ENCODE measurements at regions not wholly inside any gene's neighbourhood (a gene's known extent, or its start where the extent isn't known, plus 50 kb on each side); places are given as distances from the start of the nearest gene placed in this dataset.

- TF ChIP-seq ZNF8 (CRISPR knock-in tag; IDR thresholded peaks at IDR 0.05) (no peak), SNAI2 (CRISPR knock-in tag; IDR thresholded peaks at IDR 0.05) (no peak), OSR1 (CRISPR knock-in tag; IDR thresholded peaks at IDR 0.05) (no peak), ZC3H10 (CRISPR knock-in tag; IDR thresholded peaks at IDR 0.05) (no peak), ARNTL (CRISPR knock-in tag; IDR thresholded peaks at IDR 0.05; ENCODE audit: borderline replicate concordance, low read depth) (no peak), PATZ1 (CRISPR knock-in tag; IDR thresholded peaks at IDR 0.05; ENCODE audit: borderline replicate concordance) (no peak), GLIS3 (CRISPR knock-in tag; IDR thresholded peaks at IDR 0.05) (no peak), ZFP30 (CRISPR knock-in tag; IDR thresholded peaks at IDR 0.05) (no peak), ZNF565 (CRISPR knock-in tag; conservative IDR thresholded peaks at IDR 0.05; ENCODE audit: low read depth) (no peak), TOX (CRISPR knock-in tag; IDR thresholded peaks at IDR 0.05; ENCODE audit: borderline replicate concordance) (no peak), PPARA (CRISPR knock-in tag; IDR thresholded peaks at IDR 0.05; ENCODE audit: borderline replicate concordance) (no peak), RARB (CRISPR knock-in tag; IDR thresholded peaks at IDR 0.05) (no peak), POU6F1 (CRISPR knock-in tag; IDR thresholded peaks at IDR 0.05; ENCODE audit: borderline replicate concordance, low read depth) (no peak), BACH2 (CRISPR knock-in tag; IDR thresholded peaks at IDR 0.05; ENCODE audit: borderline replicate concordance) (no peak), CREB5 (CRISPR knock-in tag; IDR thresholded peaks at IDR 0.05; ENCODE audit: low read depth) (no peak), ZNF70 (CRISPR knock-in tag; IDR thresholded peaks at IDR 0.05) (no peak), ZFP3 (CRISPR knock-in tag; IDR thresholded peaks at IDR 0.05) (no peak), ESRRG (CRISPR knock-in tag; IDR thresholded peaks at IDR 0.05) (no peak)
- TF ChIP-seq, protein P1, sequence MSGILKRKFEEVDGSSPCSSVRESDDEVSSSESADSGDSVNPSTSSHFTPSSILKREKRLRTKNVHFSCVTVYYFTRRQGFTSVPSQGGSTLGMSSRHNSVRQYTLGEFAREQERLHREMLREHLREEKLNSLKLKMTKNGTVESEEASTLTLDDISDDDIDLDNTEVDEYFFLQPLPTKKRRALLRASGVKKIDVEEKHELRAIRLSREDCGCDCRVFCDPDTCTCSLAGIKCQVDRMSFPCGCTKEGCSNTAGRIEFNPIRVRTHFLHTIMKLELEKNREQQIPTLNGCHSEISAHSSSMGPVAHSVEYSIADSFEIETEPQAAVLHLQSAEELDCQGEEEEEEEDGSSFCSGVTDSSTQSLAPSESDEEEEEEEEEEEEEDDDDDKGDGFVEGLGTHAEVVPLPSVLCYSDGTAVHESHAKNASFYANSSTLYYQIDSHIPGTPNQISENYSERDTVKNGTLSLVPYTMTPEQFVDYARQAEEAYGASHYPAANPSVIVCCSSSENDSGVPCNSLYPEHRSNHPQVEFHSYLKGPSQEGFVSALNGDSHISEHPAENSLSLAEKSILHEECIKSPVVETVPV (CRISPR knock-in tag; IDR thresholded peaks at IDR 0.05), result no peak
- TF ChIP-seq, protein P2, sequence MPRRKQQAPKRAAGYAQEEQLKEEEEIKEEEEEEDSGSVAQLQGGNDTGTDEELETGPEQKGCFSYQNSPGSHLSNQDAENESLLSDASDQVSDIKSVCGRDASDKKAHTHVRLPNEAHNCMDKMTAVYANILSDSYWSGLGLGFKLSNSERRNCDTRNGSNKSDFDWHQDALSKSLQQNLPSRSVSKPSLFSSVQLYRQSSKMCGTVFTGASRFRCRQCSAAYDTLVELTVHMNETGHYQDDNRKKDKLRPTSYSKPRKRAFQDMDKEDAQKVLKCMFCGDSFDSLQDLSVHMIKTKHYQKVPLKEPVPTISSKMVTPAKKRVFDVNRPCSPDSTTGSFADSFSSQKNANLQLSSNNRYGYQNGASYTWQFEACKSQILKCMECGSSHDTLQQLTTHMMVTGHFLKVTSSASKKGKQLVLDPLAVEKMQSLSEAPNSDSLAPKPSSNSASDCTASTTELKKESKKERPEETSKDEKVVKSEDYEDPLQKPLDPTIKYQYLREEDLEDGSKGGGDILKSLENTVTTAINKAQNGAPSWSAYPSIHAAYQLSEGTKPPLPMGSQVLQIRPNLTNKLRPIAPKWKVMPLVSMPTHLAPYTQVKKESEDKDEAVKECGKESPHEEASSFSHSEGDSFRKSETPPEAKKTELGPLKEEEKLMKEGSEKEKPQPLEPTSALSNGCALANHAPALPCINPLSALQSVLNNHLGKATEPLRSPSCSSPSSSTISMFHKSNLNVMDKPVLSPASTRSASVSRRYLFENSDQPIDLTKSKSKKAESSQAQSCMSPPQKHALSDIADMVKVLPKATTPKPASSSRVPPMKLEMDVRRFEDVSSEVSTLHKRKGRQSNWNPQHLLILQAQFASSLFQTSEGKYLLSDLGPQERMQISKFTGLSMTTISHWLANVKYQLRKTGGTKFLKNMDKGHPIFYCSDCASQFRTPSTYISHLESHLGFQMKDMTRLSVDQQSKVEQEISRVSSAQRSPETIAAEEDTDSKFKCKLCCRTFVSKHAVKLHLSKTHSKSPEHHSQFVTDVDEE (CRISPR knock-in tag; IDR thresholded peaks at IDR 0.05), result no peak
- no peak for ATAC-seq
Observed at GRCh38 chr5:164809821-164810220, 1304.4 kb downstream of the MAT2B start.

DNA sequence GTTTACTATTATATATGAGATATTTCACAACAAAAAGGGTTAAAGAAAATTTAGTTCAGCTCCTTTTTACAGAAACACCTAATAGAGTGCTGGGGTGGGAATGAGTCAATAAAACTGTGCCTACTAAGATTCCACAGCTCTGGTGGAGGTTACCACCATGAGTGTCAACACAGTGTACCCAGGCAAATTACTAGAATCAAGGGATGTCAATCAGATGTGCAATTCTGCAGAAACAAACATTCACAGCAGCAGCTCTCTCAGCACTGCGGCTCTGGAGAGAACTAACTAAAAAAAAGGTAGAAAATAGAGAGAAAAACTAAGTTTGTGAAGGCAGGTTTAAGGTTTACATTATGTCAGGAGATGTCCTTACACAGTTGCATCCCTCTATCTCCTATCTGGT, 1313.0 kb downstream of the MAT2B start:
- ATAC-seq, result no peak
- TF ChIP-seq PPARA (CRISPR knock-in tag; IDR thresholded peaks at IDR 0.05; ENCODE audit: borderline replicate concordance) (no peak), RARB (CRISPR knock-in tag; IDR thresholded peaks at IDR 0.05) (no peak), ZFP30 (CRISPR knock-in tag; IDR thresholded peaks at IDR 0.05) (no peak), ZFP3 (CRISPR knock-in tag; IDR thresholded peaks at IDR 0.05) (no peak), GLIS3 (CRISPR knock-in tag; IDR thresholded peaks at IDR 0.05) (no peak), ZNF565 (CRISPR knock-in tag; conservative IDR thresholded peaks at IDR 0.05; ENCODE audit: low read depth) (no peak), CREB5 (CRISPR knock-in tag; IDR thresholded peaks at IDR 0.05; ENCODE audit: low read depth) (no peak), OSR1 (CRISPR knock-in tag; IDR thresholded peaks at IDR 0.05) (no peak), ARNTL (CRISPR knock-in tag; IDR thresholded peaks at IDR 0.05; ENCODE audit: borderline replicate concordance, low read depth) (no peak), ZNF70 (CRISPR knock-in tag; IDR thresholded peaks at IDR 0.05) (no peak)
- TF ChIP-seq, protein P2 (CRISPR knock-in tag; IDR thresholded peaks at IDR 0.05), result no peak

Measured in SK-N-SH treated with all-trans-retinoic acid at 6 μM for 48 hours (cell line).